22Rv1 (cell line): ENCODE measurements at regions not wholly inside any gene's neighbourhood (a gene's known extent, or its start where the extent isn't known, plus 50 kb on each side); places are given as distances from the start of the nearest gene placed in this dataset.

Experiments used
- H3K27ac ChIP-seq: fragments of 450-650 bp; 2 replicates; pipeline ENCODE4 v1.5.1; 2017
- ZFX ChIP-seq: fragments of 450-650 bp; IDR thresholded peaks from 2 replicates; pipeline ENCODE4 v1.6.1; 2017; ENCODE audit warnings: antibody characterized with exemption, borderline replicate concordance
- TF ChIP-seq, protein P1 (sequence below): fragments of 450-650 bp; IDR thresholded peaks from 2 replicates; pipeline ENCODE4 v1.5.1; 2017; ENCODE audit warnings: mild to moderate bottlenecking

GRCh38 chr5:124941051-124942049, 194.9 kb upstream of the ZNF608 start:
- no peak overlapping the region for H3K27ac ChIP-seq
- TF ChIP-seq, protein P1, sequence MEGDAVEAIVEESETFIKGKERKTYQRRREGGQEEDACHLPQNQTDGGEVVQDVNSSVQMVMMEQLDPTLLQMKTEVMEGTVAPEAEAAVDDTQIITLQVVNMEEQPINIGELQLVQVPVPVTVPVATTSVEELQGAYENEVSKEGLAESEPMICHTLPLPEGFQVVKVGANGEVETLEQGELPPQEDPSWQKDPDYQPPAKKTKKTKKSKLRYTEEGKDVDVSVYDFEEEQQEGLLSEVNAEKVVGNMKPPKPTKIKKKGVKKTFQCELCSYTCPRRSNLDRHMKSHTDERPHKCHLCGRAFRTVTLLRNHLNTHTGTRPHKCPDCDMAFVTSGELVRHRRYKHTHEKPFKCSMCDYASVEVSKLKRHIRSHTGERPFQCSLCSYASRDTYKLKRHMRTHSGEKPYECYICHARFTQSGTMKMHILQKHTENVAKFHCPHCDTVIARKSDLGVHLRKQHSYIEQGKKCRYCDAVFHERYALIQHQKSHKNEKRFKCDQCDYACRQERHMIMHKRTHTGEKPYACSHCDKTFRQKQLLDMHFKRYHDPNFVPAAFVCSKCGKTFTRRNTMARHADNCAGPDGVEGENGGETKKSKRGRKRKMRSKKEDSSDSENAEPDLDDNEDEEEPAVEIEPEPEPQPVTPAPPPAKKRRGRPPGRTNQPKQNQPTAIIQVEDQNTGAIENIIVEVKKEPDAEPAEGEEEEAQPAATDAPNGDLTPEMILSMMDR: no peak
- no peak for TF ChIP-seq ZFX

DNA sequence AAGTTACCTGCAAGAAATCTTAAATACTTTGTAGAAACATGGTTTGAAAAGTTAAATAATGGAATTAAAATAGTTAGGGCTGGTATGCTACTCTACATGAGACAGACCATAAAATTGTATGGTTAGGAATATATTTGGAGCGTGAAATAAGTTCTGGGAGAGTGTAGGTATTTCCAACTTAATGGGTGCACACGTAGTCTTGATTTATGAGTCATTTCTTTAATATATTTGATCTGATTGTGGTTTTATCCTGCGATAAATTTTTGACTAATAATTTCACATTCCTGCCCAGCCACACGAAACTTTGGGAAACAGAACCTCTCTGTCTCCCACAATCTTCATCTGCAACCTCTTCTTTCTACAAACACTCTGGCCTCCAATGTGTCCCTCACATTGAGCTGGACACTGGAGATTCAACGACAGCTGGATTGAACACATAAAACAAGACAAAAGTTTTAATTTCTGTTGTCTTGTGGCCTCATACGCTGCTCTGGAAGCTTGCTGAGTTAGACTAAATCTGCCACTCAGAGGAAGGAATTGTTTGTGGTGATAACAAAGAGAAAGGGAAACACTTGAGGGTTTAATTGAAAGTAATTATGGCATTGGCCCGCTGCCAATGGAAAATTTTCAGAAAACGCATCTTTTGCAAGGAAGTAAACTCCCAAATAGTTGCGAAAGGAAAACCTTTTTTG, 201.8 kb upstream of the ZNF608 start:
- no peak for TF ChIP-seq ZFX
- TF ChIP-seq, protein P1: no peak
- no peak overlapping the region for H3K27ac ChIP-seq

GRCh38 chr5:124948754-124949275, 202.4 kb upstream of the ZNF608 start:
- TF ChIP-seq ZFX: no peak
- TF ChIP-seq, protein P1: no peak
- H3K27ac ChIP-seq: no peak overlapping the region

DNA sequence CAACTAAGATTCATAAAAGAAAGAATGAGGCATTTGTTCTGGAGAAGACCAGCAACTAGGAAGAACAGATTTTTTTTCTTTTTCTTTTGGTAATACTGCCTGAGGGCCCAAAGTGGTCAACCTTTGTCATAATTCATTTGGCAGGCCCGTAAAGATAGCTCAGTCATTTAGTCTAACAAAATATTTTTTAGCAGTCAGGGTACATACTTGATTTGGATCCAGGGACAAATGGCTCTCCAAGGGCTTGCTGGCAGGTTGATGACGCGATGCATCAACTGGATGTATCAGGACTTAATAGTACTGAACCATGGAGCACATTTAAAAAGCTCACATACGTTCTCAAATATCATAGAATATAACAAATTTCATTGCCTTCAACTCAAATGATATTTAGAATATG, 203.4 kb upstream of the ZNF608 start:
- TF ChIP-seq ZFX: no peak
- TF ChIP-seq, protein P1: no peak

GRCh38 chr5:124951105-124951504, 204.7 kb upstream of the ZNF608 start:
- no peak overlapping the region for H3K27ac ChIP-seq

More for the DNA sequence above, 203.4 kb upstream of the ZNF608 start:
- no peak overlapping the region for H3K27ac ChIP-seq

GRCh38 chr5:124951661-124952060, 205.2 kb upstream of the ZNF608 start:
- no peak overlapping the region for H3K27ac ChIP-seq
- TF ChIP-seq, protein P1: no peak
- TF ChIP-seq ZFX: no peak

More at GRCh38 chr5:124951105-124951504, 204.7 kb upstream of the ZNF608 start:
- no peak for TF ChIP-seq ZFX
- TF ChIP-seq, protein P1: no peak
